GM20000 (cell line): ENCODE measurements at regions not wholly inside any gene's neighbourhood (a gene's known extent, or its start where the extent isn't known, plus 50 kb on each side); places are given as distances from the start of the nearest gene placed in this dataset.

Experiments used
- DNase-seq: peaks from one replicate; pipeline ENCODE4 v3.0.0; 2012; ENCODE audit warnings: low spot score
- CTCF ChIP-seq: IDR thresholded peaks from 2 replicates; pipeline ENCODE4 v1.5.1; 2012; ENCODE audit warnings: mild to moderate bottlenecking, control low read depth; ENCODE audit errors: extremely low read depth, missing control alignments

- TF ChIP-seq CTCF: no peak
Measured at GRCh38 chr13:104414181-104414580, 1348.0 kb upstream of the SLC10A2 start.

GRCh38 chr13:104411141-104411765 lies 1345.0 kb upstream of the SLC10A2 start:
- TF ChIP-seq CTCF: no peak
- no peak for DNase-seq

More at GRCh38 chr13:104414181-104414580, 1348.0 kb upstream of the SLC10A2 start:
- no peak for DNase-seq

- DNase-seq: no peak
- no peak for TF ChIP-seq CTCF
Measured at GRCh38 chr13:104408733-104409132, 1342.5 kb upstream of the SLC10A2 start.

- DNase-seq: no peak
- no peak for TF ChIP-seq CTCF
Measured at GRCh38 chr13:104404325-104404724, 1338.1 kb upstream of the SLC10A2 start.

- no peak for DNase-seq
- no peak for TF ChIP-seq CTCF
Measured at GRCh38 chr13:104389691-104390090, 1323.5 kb upstream of the SLC10A2 start.

GRCh38 chr13:104387510-104387909 lies 1321.3 kb upstream of the SLC10A2 start:
- TF ChIP-seq CTCF: no peak
- DNase-seq: no peak

- TF ChIP-seq CTCF: no peak
- no peak for DNase-seq
Measured at GRCh38 chr13:104385404-104385803, 1319.2 kb upstream of the SLC10A2 start.
